GM12878 (cell line): ENCODE measurements at regions not wholly inside any gene's neighbourhood (a gene's known extent, or its start where the extent isn't known, plus 50 kb on each side); places are given as distances from the start of the nearest gene placed in this dataset.

ENCODE experiments used
- ATAC-seq: fragments of 200-7000 bp; cut with Tn5 transposase; 3 replicates; pipeline ENCODE4 v1.9.1; 2020; ENCODE audit warnings: mild to moderate bottlenecking, moderate library complexity
- BruUV-seq: library from RNA; stranded (reverse); fragments of 400-500 nt; replicated peaks from 2 replicates; lab custom pipeline; 2021; lab: Mats Ljungman, UMichigan
- CTCF ChIA-PET: fragments of 300-600 bp; sonication (Branson Sonifier 250); formaldehyde crosslinking; extraction: SDS; loops from one replicate; lab custom pipeline; 2021; ENCODE audit warnings: inconsistent platforms; lab: Yijun Ruan, JAX
- POLR2A ChIA-PET: fragments of 350-600 bp; formaldehyde crosslinking; extraction: SDS; loops from one replicate; lab custom pipeline; 2021; ENCODE audit warnings: inconsistent platforms; lab: Charles Lee
- RAD21 ChIA-PET: fragments of 300-600 bp; sonication (Branson Sonifier 250); formaldehyde crosslinking; loops from one replicate; lab custom pipeline; 2023; ENCODE audit warnings: antibody characterized with exemption; ENCODE audit not compliant: unreplicated experiment; lab: Charles Lee
- SMC1A ChIA-PET: fragments of 300-600 bp; sonication (Branson Sonifier 250); formaldehyde crosslinking; loops from one replicate; lab custom pipeline; 2023; ENCODE audit not compliant: unreplicated experiment, uncharacterized antibody; lab: Charles Lee
- DNase-seq: peaks from one replicate; pipeline ENCODE4 v3.0.0-alpha.2; 2011; ENCODE audit warnings: low read depth, low spot score
- FAIRE-seq: peaks from 3 replicates; lab custom pipeline; 2011; peaks lifted over from hg19 to GRCh38; lab: Jason Lieb, UNC
- H2AFZ ChIP-seq: 2 replicates; pipeline ENCODE4 v1.6.0; 2011; ENCODE audit warnings: low read depth, low read length, control low read depth; ENCODE audit not compliant: control insufficient read depth
- H3K27ac ChIP-seq: 2 replicates; pipeline ENCODE4 v1.5.1; 2011; ENCODE audit warnings: control low read depth; ENCODE audit not compliant: control insufficient read depth, insufficient read depth
- H3K27me3 ChIP-seq, 2 experiments: replicated peaks in 1 of 2; 2 replicates each; pipeline versions ENCODE4 v1.6.0 to v1.6.1; 2011; ENCODE audit warnings: low read length in 1 of 2; ENCODE audit not compliant: control insufficient read depth in 2 of 2, insufficient read depth in 2 of 2
- H3K36me3 ChIP-seq, 2 experiments: 2 replicates each; pipeline ENCODE4 v1.5.1; 2011; ENCODE audit warnings: low read length in 1 of 2; ENCODE audit not compliant: control insufficient read depth in 2 of 2, insufficient read depth in 2 of 2
- H3K4me1 ChIP-seq: 2 replicates; pipeline ENCODE4 v1.6.1; 2011; ENCODE audit warnings: mild to moderate bottlenecking, low read length, moderate library complexity, mixed read lengths; ENCODE audit not compliant: control insufficient read depth, insufficient read depth
- H3K4me2 ChIP-seq: 2 replicates; pipeline ENCODE4 v1.6.0; 2011; ENCODE audit warnings: control low read depth; ENCODE audit not compliant: control insufficient read depth, insufficient read depth
- H3K4me3 ChIP-seq: fragments of 200-600 bp; sonication (generic); 2 replicates; pipeline ENCODE4 v1.5.1; 2016
- H3K79me2 ChIP-seq: 2 replicates; pipeline ENCODE4 v1.6.0; 2011; ENCODE audit warnings: low read length; ENCODE audit not compliant: control insufficient read depth, insufficient read depth
- H3K9ac ChIP-seq: 2 replicates; pipeline ENCODE4 v1.8.0; 2011; ENCODE audit warnings: low read length, control low read depth, mixed read lengths; ENCODE audit not compliant: control insufficient read depth, insufficient read depth
- H3K9me3 ChIP-seq: replicated peaks from 3 replicates; pipeline ENCODE4 v1.5.1; 2011; ENCODE audit warnings: mild to moderate bottlenecking, low read length; ENCODE audit not compliant: control insufficient read depth, insufficient read depth
- H4K20me1 ChIP-seq: 2 replicates; pipeline ENCODE4 v1.6.0; 2011; ENCODE audit not compliant: control insufficient read depth, insufficient read depth
- BCL3 ChIP-seq: IDR thresholded peaks from 2 replicates; pipeline ENCODE4 v1.6.1; 2011; ENCODE audit warnings: borderline replicate concordance, low read depth, mild to moderate bottlenecking, moderate library complexity, low read length; ENCODE audit not compliant: insufficient read depth, poor library complexity, severe bottlenecking
- BHLHE40 ChIP-seq, 2 experiments: fragments of 450-650 bp in 1 of 2; IDR thresholded peaks; 2 replicates each; pipeline ENCODE4 v1.6.1; 2011 to 2017; ENCODE audit warnings: low read depth in 2 of 2, borderline replicate concordance in 1 of 2, improper control_type of control experiment in 1 of 2, low read length in 1 of 2, mild to moderate bottlenecking in 1 of 2
- BMI1 ChIP-seq: fragments of 450-650 bp; IDR thresholded peaks from 2 replicates; pipeline ENCODE4 v1.6.1; 2016; ENCODE audit warnings: mild to moderate bottlenecking, moderate library complexity, borderline replicate concordance
- CHD4 ChIP-seq: fragments of 200-600 bp; sonication (generic); IDR thresholded peaks from 2 replicates; pipeline ENCODE4 v1.6.1; 2016; ENCODE audit warnings: mild to moderate bottlenecking
- E2F8 ChIP-seq: fragments of 450-650 bp; IDR thresholded peaks from 2 replicates; pipeline ENCODE4 v1.6.1; 2018; ENCODE audit warnings: mild to moderate bottlenecking, low read depth, moderate library complexity; ENCODE audit not compliant: partially characterized antibody
- FOS ChIP-seq: IDR thresholded peaks from 3 replicates; pipeline ENCODE4 v1.6.1; 2011; ENCODE audit warnings: borderline replicate concordance; ENCODE audit not compliant: insufficient read length; ENCODE audit errors: extremely low read depth
- FOXM1 ChIP-seq: IDR thresholded peaks from 2 replicates; pipeline ENCODE4 v1.6.1; 2012; ENCODE audit warnings: low read depth, mild to moderate bottlenecking, inconsistent platforms, low read length, moderate library complexity
- HDAC6 ChIP-seq: fragments of 200-600 bp; sonication (generic); IDR thresholded peaks from one replicate; pipeline ENCODE4 v1.8.0; 2017; ENCODE audit warnings: antibody characterized with exemption; ENCODE audit not compliant: unreplicated experiment
- MAX ChIP-seq: IDR thresholded peaks from 2 replicates; pipeline ENCODE4 v1.6.1; 2012; ENCODE audit warnings: low read depth, low read length, improper control_type of control experiment
- NR2C2 ChIP-seq: IDR thresholded peaks from 2 replicates; pipeline ENCODE4 v1.6.1; 2011; ENCODE audit warnings: borderline replicate concordance, low read depth; ENCODE audit not compliant: control insufficient read depth, insufficient read length
- SIX5 ChIP-seq: IDR thresholded peaks from 2 replicates; pipeline ENCODE4 v1.6.1; 2011; ENCODE audit warnings: mild to moderate bottlenecking, low read depth, low read length, moderate library complexity; ENCODE audit not compliant: severe bottlenecking
- SKIL ChIP-seq: fragments of 450-650 bp; IDR thresholded peaks from 2 replicates; pipeline ENCODE4 v1.6.1; 2017; ENCODE audit warnings: mild to moderate bottlenecking, low read depth, inconsistent platforms; ENCODE audit not compliant: poor library complexity, severe bottlenecking
- SMAD5 ChIP-seq: IDR thresholded peaks from 2 replicates; pipeline ENCODE4 v1.6.1; 2016; ENCODE audit warnings: antibody characterized with exemption, low read depth
- SREBF2 ChIP-seq: IDR thresholded peaks from 2 replicates; pipeline ENCODE4 v1.6.1; 2012; ENCODE audit warnings: mild to moderate bottlenecking, low read length
- STAT1 ChIP-seq: fragments of 450-650 bp; conservative IDR thresholded peaks from 2 replicates; pipeline ENCODE4 v1.6.1; 2014; ENCODE audit warnings: antibody characterized with exemption, mild to moderate bottlenecking
- TAF1 ChIP-seq: IDR thresholded peaks from 2 replicates; pipeline ENCODE4 v1.6.1; 2011; ENCODE audit warnings: mild to moderate bottlenecking, low read depth, low read length, borderline replicate concordance
- TARDBP ChIP-seq: IDR thresholded peaks from 2 replicates; pipeline ENCODE4 v1.6.1; 2016; ENCODE audit warnings: borderline replicate concordance
- ZNF384 ChIP-seq: IDR thresholded peaks from 2 replicates; pipeline ENCODE4 v1.6.1; 2012; ENCODE audit warnings: low read depth, mild to moderate bottlenecking, low read length, improper control_type of control experiment, borderline replicate concordance
- WGBS: methylation state at CpG from one replicate; pipeline ENCODE4 v1.1.6; 2016; ENCODE audit warnings: low lambda C conversion rate; ENCODE audit not compliant: insufficient replicate concordance, insufficient coverage; ENCODE audit errors: missing lambda C conversion rate; 5-methylcytosine and 5-hydroxymethylcytosine counted together
- in situ Hi-C: fragments of 300-500 bp; cut with MboI; formaldehyde crosslinking; loops from 9 replicates; pipeline ENCODE4 v1.14.3; 2018; ENCODE audit warnings: mixed read lengths
- intact Hi-C: fragments of 100-400 bp; cut with micrococcal nuclease; formaldehyde crosslinking; loops from one replicate; pipeline ENCODE4 v1.14.2; 2022; ENCODE audit not compliant: unreplicated experiment

- DNase-seq, result no peak
- TF ChIP-seq TAF1, result no peak
- no peak for TF ChIP-seq HDAC6
- no peak for TF ChIP-seq SIX5
- TF ChIP-seq NR2C2, result no peak
- TF ChIP-seq ZNF384, result no peak
- TF ChIP-seq FOS, result no peak
- TF ChIP-seq FOXM1, result no peak
- TF ChIP-seq E2F8, result no peak
- TF ChIP-seq CHD4, result no peak
- no peak for TF ChIP-seq SMAD5
- no peak for TF ChIP-seq BHLHE40 (IDR thresholded peaks at IDR 0.05; ENCODE audit: borderline replicate concordance in 1 of 2, low read depth in 2 of 2, low read length in 1 of 2)
- TF ChIP-seq STAT1, result no peak
- no peak for TF ChIP-seq SREBF2
- TF ChIP-seq MAX, result no peak
- no peak for TF ChIP-seq BMI1
- no peak for TF ChIP-seq TARDBP
- no peak for TF ChIP-seq SKIL
- TF ChIP-seq BCL3, result no peak
Measured at GRCh38 chr20:60107621-60108390, 149.6 kb downstream of the CDH26 start.

More at GRCh38 chr20:60107621-60108390, 149.6 kb downstream of the CDH26 start:
- H3K79me2 ChIP-seq, result no peaks in the 10 kb centered on the region
- FAIRE-seq, result no peak
- CTCF ChIA-PET, result interaction anchor here (1.1 kb wide), 1 partner anchor 30 kb away, joined by 3 read pairs; no protein-coding TSS in a partner anchor
- H3K9ac ChIP-seq, result no peak overlapping the region
- POLR2A ChIA-PET, result no interaction called here
- no peaks in the 10 kb centered on the region for H3K4me1 ChIP-seq
- SMC1A ChIA-PET, result no interaction called here
- in situ Hi-C loops, result no loop called here
- 42% methylated on average over 10 of the region's 10 CpGs for WGBS
- no peak for ATAC-seq
- intact Hi-C loops, result no loop called here
- H3K9me3 ChIP-seq, result no peaks in the 10 kb centered on the region; the same call in 2 of the 3 replicates
- H4K20me1 ChIP-seq, result no peaks in the 10 kb centered on the region
- no peak overlapping the region for H3K4me3 ChIP-seq
- no peak overlapping the region for H2AFZ ChIP-seq
- RAD21 ChIA-PET, result no interaction called here
- H3K4me2 ChIP-seq, result no peak overlapping the region
- no TSS peak for BruUV-seq
- H3K27ac ChIP-seq, result no peak overlapping the region
- H3K36me3 ChIP-seq, result no peaks in the 10 kb centered on the region
- no peaks in the 10 kb centered on the region for H3K27me3 ChIP-seq
